ENCODE measurements at regions not wholly inside any gene's neighbourhood (a gene's known extent, or its start where the extent isn't known, plus 50 kb on each side); places are given as distances from the start of the nearest gene placed in this dataset.

DNA sequence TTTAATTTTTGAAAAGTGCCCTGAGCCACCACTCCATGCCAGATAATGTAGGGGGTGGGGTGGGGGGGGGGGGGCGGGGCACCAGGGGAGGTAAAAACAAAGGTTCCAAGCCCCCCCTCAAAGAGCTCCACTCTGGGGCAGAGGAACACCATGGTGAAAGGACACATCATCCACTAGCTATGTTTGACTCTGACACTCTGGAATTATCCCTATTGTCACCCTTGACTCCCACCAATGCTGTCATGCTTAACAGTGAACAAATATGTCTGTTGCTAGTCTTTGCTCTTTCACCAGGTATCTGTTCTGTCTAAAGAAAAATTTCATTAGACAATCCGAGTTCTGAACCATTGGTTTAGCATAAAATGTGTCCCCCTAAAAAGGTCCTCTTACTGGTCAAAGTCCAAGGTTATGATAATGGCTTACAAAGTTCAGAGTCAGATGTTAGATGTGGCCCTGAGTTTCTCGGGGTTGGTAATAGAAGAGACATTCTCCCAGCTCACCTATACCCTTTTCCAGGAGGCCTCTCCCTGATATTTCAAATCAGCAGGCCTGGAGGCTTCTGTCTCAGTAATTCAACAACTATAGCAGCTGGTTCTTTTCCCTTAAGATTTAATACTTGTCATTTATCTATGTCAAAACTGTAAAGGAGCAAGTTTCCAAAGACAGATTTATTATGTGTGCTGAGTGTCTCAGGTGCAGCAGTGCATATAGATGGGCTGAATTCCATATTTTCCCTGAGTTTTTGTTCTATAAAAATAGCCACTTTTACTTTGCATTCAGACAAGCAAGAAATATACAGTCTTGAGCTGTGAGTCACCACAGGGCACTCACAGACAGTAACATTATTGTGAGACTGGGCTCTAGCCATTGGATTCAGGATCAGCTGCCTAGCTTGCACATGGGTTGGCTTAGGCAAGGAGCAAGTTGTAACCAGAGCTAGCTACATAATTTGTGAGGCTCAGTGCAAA is 174.1 kb downstream of the CSNK2A3 start:
- TF ChIP-seq TAF1 (IDR thresholded peaks at IDR 0.05; ENCODE audit: low read depth, low read length), result no peak
- TF ChIP-seq HDAC6 (IDR thresholded peaks at IDR 0.05; ENCODE audit: low read depth, low read length), result no peak
- TF ChIP-seq SP1 (IDR thresholded peaks at IDR 0.05; ENCODE audit: low read depth, low read length), result no peak
- TF ChIP-seq, protein P1, sequence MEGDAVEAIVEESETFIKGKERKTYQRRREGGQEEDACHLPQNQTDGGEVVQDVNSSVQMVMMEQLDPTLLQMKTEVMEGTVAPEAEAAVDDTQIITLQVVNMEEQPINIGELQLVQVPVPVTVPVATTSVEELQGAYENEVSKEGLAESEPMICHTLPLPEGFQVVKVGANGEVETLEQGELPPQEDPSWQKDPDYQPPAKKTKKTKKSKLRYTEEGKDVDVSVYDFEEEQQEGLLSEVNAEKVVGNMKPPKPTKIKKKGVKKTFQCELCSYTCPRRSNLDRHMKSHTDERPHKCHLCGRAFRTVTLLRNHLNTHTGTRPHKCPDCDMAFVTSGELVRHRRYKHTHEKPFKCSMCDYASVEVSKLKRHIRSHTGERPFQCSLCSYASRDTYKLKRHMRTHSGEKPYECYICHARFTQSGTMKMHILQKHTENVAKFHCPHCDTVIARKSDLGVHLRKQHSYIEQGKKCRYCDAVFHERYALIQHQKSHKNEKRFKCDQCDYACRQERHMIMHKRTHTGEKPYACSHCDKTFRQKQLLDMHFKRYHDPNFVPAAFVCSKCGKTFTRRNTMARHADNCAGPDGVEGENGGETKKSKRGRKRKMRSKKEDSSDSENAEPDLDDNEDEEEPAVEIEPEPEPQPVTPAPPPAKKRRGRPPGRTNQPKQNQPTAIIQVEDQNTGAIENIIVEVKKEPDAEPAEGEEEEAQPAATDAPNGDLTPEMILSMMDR (IDR thresholded peaks at IDR 0.05; ENCODE audit: control extremely low read depth in 1 of 3, insufficient read depth in 1 of 3, low read depth in 1 of 3, low read length in 3 of 3), result no peak
- no peak for TF ChIP-seq SIN3A (conservative IDR thresholded peaks at IDR 0.05 in 1 of 2, IDR thresholded peaks at IDR 0.05 in 1 of 2; ENCODE audit: low read depth in 1 of 2, low read length in 2 of 2)

All from H1 (cell line).